Omental fat pad (tissue), 3 donors: ENCODE measurements at regions not wholly inside any gene's neighbourhood (a gene's known extent, or its start where the extent isn't known, plus 50 kb on each side); places are given as distances from the start of the nearest gene placed in this dataset.

Experiments used
- ATAC-seq: fragments of 150-250 bp; one replicate; pipeline ENCODE4 v1.9.1; 2016; ENCODE audit warnings: mild to moderate bottlenecking, moderate library complexity; ENCODE audit not compliant: low FRiP score
- DNase-seq: peaks from one replicate; pipeline ENCODE4 v3.0.0-alpha.2; 2019; ENCODE audit warnings: low spot score
- CTCF ChIP-seq, 3 donors: fragments of 450-650 bp; IDR thresholded peaks; one replicate each; pipeline ENCODE4 v1.5.1; 2016 to 2017; ENCODE audit warnings: antibody characterized with exemption in 3 of 3, mild to moderate bottlenecking in 3 of 3, moderate library complexity in 2 of 3

- DNase-seq (no peak), ATAC-seq (no peak)
- no peak for TF ChIP-seq CTCF (IDR thresholded peaks at IDR 0.05)
Measured at GRCh38 chr14:34302654-34303053, 159.4 kb downstream of the SPTSSA start.

- no peak for DNase-seq
- peak; percentile 84 for ATAC-seq
- no peak for TF ChIP-seq CTCF (IDR thresholded peaks at IDR 0.05)
Measured at GRCh38 chr14:34300882-34301734, 160.9 kb downstream of the SPTSSA start.

- no peak for TF ChIP-seq CTCF (IDR thresholded peaks at IDR 0.05)
- ATAC-seq (no peak), DNase-seq (no peak)
Measured at GRCh38 chr14:34300330-34300729, 161.7 kb downstream of the SPTSSA start.

- no peak for TF ChIP-seq CTCF (IDR thresholded peaks at IDR 0.05)
- ATAC-seq (no peak), DNase-seq (no peak)
Measured at GRCh38 chr14:34299360-34299759, 162.7 kb downstream of the SPTSSA start.

- TF ChIP-seq CTCF (IDR thresholded peaks at IDR 0.05): no peak
- ATAC-seq (no peak), DNase-seq (no peak)
Measured at GRCh38 chr14:34297786-34298520, 164.1 kb downstream of the SPTSSA start.

- TF ChIP-seq CTCF (IDR thresholded peaks at IDR 0.05): no peak
- no peak for ATAC-seq
Measured at GRCh38 chr14:34283590-34283989, 178.4 kb downstream of the SPTSSA start.

More at GRCh38 chr14:34283590-34283989, 178.4 kb downstream of the SPTSSA start:
- DNase-seq: no peak
